ENCODE measurements at regions not wholly inside any gene's neighbourhood (a gene's known extent, or its start where the extent isn't known, plus 50 kb on each side); places are given as distances from the start of the nearest gene placed in this dataset.

DNA sequence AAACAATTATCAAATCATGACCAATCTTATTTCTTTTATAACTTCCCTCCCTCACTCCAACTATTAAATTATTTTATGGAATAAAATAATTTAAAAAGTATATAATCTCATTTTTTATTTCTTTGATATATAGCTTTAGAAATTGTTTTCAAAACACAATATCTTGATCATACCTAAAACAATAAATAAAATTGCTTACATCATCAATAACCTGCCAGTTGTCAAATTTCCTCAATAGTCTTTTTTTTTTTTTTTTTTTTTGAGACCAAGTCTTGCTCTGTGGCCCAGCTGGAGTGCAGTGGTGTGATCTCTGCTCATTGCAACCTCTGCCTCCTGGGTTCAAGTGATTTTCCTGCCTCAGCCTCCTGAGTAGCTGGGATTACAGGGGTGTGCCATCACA lies 60.1 kb upstream of the ELOVL5 start:
- Mint-ChIP-seq H3K36me3 (ENCODE audit: low read depth) (no peaks in the 10 kb centered on the region), H3K27me3 (ENCODE audit: low read depth) (no peaks in the 10 kb centered on the region), H3K4me1 (no peaks in the 10 kb centered on the region), H3K9me3 (no peaks in the 10 kb centered on the region), H3K4me3 (no peak overlapping the region), H3K27ac (ENCODE audit: unreplicated experiment) (no peak overlapping the region)
- TF ChIP-seq, protein P1, sequence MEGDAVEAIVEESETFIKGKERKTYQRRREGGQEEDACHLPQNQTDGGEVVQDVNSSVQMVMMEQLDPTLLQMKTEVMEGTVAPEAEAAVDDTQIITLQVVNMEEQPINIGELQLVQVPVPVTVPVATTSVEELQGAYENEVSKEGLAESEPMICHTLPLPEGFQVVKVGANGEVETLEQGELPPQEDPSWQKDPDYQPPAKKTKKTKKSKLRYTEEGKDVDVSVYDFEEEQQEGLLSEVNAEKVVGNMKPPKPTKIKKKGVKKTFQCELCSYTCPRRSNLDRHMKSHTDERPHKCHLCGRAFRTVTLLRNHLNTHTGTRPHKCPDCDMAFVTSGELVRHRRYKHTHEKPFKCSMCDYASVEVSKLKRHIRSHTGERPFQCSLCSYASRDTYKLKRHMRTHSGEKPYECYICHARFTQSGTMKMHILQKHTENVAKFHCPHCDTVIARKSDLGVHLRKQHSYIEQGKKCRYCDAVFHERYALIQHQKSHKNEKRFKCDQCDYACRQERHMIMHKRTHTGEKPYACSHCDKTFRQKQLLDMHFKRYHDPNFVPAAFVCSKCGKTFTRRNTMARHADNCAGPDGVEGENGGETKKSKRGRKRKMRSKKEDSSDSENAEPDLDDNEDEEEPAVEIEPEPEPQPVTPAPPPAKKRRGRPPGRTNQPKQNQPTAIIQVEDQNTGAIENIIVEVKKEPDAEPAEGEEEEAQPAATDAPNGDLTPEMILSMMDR (conservative IDR thresholded peaks at IDR 0.05) = no peak
- DNase-seq (ENCODE audit: low read depth, low spot score) = no peak

DNA sequence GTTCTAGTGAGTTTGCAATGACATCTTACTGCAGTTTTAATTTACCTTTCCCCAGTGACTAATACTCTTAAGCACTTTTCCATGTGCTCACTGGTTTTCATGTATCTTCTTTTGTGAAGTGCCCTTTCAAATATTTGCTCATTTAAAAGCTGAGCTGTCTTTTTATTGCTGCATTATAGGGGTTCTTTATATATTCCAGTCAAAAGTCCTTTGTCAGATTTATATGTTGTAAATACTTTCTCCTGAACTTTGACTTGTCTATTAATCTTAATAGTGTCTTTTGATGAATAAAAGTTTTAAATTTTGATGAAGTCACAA lies 50.2 kb upstream of the ELOVL5 start:
- no peak for DNase-seq (ENCODE audit: low read depth, low spot score)
- no peak overlapping the region for H3K27ac Mint-ChIP-seq (ENCODE audit: unreplicated experiment)
- TF ChIP-seq, protein P1 (conservative IDR thresholded peaks at IDR 0.05) = no peak
- no peaks in the 10 kb centered on the region for H3K27me3 Mint-ChIP-seq (ENCODE audit: low read depth)
- no peaks in the 10 kb centered on the region for H3K4me1 Mint-ChIP-seq
- H3K4me3 Mint-ChIP-seq = no peak overlapping the region
- H3K36me3 Mint-ChIP-seq (ENCODE audit: low read depth) = no peaks in the 10 kb centered on the region
- no peaks in the 10 kb centered on the region for H3K9me3 Mint-ChIP-seq

DNA sequence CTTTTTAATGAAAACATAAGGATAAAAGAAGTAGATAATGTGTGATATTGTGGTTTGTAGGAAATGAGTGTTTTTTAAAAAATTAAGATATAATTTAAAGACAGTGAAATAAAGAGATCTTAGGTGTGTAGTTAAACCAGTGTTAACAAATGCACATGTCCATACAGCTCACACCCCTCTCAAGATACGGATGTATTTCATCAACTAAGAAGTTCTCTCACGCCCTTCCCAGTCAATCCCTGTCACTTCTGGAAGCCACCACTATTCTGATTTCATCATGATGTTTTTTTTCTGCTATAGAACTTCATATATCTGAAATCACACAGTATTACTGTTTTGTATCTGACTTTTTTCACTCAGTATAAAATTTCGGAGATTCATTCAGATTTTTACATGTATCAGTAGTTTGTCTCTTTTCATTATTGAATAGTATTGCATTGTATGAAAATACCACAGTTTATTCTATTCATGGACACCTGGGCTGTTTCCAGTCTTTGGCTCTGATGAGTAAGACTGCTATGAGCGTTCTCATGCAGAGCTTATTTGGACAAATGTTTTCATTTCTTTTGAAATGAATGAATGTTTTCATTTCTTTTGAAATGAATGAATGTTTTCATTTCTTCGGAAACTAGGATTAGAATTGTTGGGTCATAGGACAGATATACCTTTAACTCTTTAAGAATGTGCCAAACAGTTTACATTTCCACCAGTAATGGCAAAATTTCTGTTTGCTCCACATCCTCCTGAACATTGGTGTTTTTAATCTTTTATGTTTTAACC lies 49.7 kb upstream of the ELOVL5 start:
- DNase-seq (ENCODE audit: low read depth, low spot score) = no peak
- no peaks in the 10 kb centered on the region for H3K36me3 Mint-ChIP-seq (ENCODE audit: low read depth)
- TF ChIP-seq, protein P1 (conservative IDR thresholded peaks at IDR 0.05) = no peak
- no peaks in the 10 kb centered on the region for H3K9me3 Mint-ChIP-seq
- no peaks in the 10 kb centered on the region for H3K27me3 Mint-ChIP-seq (ENCODE audit: low read depth)
- H3K4me1 Mint-ChIP-seq = no peaks in the 10 kb centered on the region
- H3K4me3 Mint-ChIP-seq = no peak overlapping the region
- H3K27ac Mint-ChIP-seq (ENCODE audit: unreplicated experiment) = no peak overlapping the region

Data from neural crest cell (in vitro differentiated cells).